ENCODE measurements at regions not wholly inside any gene's neighbourhood (a gene's known extent, or its start where the extent isn't known, plus 50 kb on each side); places are given as distances from the start of the nearest gene placed in this dataset.

DNA sequence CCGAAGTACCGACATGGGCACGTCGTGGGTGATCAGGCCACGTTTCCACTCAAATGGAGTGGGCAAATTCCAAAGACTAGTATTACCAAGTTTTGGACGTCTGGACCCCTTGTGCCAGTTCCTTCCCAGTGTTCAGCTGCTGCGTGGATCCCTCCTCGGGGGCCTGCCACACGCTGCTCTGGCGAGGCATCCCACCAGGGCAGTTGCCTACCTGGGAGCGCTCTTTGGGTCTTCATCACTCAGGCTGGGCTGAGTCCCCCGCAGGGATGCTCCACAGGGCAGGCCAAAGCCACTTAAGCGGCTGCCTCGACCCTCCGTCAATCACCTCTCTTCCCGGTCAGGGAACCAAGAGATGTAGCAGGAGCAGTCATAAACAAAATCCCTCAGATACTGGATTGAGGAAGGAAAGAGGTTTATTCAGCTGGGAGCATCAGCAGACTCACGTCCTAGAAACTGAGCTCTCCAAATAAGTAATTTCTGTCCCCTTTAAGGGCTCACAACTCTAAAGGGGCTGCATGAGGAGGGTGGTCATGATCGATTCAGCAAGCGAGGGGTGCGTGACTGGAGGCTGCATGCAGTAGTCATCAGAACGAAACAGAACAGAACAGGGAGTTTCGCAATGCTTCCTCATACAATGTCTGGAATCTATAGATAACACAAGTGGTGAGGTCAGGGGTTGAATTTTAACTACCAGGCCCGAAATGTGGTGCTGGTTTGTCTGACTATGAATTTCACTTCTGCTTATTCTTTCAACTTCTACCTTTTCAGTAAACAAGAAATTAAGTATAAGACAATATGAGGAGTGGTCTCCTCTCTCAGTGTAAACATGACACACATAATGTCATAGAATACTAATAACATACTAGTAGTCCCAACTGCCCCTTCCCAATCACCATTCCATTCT lies 998.6 kb upstream of the NCAM2 start:
- no CpG with 5 or more reads among the region's 23 CpGs for WGBS (ENCODE audit: insufficient coverage, low lambda C conversion rate)
- Histone ChIP-seq H3K36me3 (ENCODE audit: control insufficient read depth, insufficient read depth, low read length) (no peaks in the 10 kb centered on the region), H3K4me1 (ENCODE audit: control insufficient read depth, insufficient read depth, low read length) (no peaks in the 10 kb centered on the region), H3K4me3 (ENCODE audit: low read length) (no peak overlapping the region), H3K9me3 (ENCODE audit: control insufficient read depth, low read depth, low read length) (peaks cover 6% of the 10 kb centered on the region), H3K27ac (ENCODE audit: low read length) (peak overlapping the region; percentile 16), H3K27me3 (ENCODE audit: control insufficient read depth, insufficient read depth, low read length) (no peaks in the 10 kb centered on the region)
- DNase-seq: peak; percentile 13 to 48

DNA sequence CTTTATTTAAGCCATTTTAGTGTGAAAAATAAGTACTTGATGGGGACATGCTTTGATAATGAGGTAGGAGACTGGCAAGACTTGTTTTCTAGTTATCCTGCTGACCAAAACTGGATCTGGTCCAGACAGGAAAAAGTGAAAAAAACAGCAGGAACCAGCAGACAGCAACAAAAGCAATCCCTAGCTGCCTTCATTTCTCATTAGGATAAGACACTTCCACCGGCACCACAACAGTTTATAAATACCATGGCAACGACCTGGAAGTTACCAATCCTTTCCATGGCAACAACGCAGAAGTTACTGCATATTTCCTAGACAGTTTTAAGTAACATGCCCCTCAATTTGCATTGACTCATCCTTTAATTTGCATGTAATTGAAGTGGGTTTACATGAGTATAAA lies 993.8 kb upstream of the NCAM2 start:
- no peak overlapping the region for H3K27ac ChIP-seq (ENCODE audit: low read length)
- DNase-seq: no peak
- WGBS (ENCODE audit: insufficient coverage, low lambda C conversion rate): no CpG with 5 or more reads among the region's 3 CpGs
- peaks cover 1% of the 10 kb centered on the region for H3K9me3 ChIP-seq (ENCODE audit: control insufficient read depth, low read depth, low read length)
- H3K27me3 ChIP-seq (ENCODE audit: control insufficient read depth, insufficient read depth, low read length): no peaks in the 10 kb centered on the region
- H3K36me3 ChIP-seq (ENCODE audit: control insufficient read depth, insufficient read depth, low read length): no peaks in the 10 kb centered on the region
- H3K4me1 ChIP-seq (ENCODE audit: control insufficient read depth, insufficient read depth, low read length): no peaks in the 10 kb centered on the region
- H3K4me3 ChIP-seq (ENCODE audit: low read length): no peak overlapping the region

DNA sequence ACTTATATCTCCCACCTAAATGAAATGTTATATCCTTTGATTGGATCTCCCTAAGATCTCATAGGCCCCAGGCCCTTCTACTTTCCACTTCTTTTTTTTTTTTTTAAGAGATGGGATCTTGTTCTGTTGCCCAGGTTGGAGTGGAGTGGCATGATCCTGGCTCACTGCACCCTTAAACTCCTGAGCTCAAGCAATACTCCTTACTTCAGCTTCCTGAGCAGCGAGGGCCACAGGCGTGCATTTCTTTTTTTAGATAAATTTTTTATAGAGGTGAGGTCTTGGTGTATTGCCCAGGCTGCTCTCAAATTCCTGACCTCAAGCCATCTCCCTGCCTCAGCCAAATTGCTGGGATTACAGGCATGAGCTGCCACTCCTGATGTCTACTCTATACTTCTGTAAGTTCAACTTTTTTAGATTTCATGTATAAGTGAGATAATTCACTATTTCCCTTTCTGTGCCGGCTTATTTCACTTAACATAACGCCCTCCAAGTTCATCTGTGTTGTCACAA lies 987.5 kb upstream of the NCAM2 start:
- no peak for DNase-seq
- H3K4me1 ChIP-seq (ENCODE audit: control insufficient read depth, insufficient read depth, low read length): no peaks in the 10 kb centered on the region
- H3K4me3 ChIP-seq (ENCODE audit: low read length): no peak overlapping the region
- no peaks in the 10 kb centered on the region for H3K9me3 ChIP-seq (ENCODE audit: control insufficient read depth, low read depth, low read length)
- 100% methylated on average over 1 of the region's 4 CpGs for WGBS (ENCODE audit: insufficient coverage, low lambda C conversion rate)
- no peak overlapping the region for H3K27ac ChIP-seq (ENCODE audit: low read length)
- no peaks in the 10 kb centered on the region for H3K27me3 ChIP-seq (ENCODE audit: control insufficient read depth, insufficient read depth, low read length)
- no peaks in the 10 kb centered on the region for H3K36me3 ChIP-seq (ENCODE audit: control insufficient read depth, insufficient read depth, low read length)

DNA sequence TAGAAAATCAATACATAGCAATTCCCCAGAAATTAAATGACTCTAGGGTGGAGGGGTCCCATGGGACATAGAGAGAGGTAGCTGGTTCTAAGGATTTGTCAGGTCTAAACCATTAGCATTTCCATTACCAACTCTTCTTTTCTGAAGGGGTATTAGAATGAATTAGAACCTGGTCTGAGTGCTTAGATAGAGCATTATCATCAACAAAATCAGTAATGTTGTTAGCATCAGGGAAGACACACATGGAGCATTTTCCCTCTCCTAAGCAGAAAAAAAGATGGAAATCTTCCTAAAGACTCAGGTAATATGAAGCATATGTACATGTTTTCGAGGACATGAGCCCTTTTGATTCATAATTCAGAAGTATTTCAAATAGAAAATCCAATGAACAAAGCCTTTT lies 984.4 kb upstream of the NCAM2 start:
- Histone ChIP-seq H3K4me1 (ENCODE audit: control insufficient read depth, insufficient read depth, low read length) (no peaks in the 10 kb centered on the region), H3K27ac (ENCODE audit: low read length) (no peak overlapping the region), H3K4me3 (ENCODE audit: low read length) (no peak overlapping the region), H3K36me3 (ENCODE audit: control insufficient read depth, insufficient read depth, low read length) (no peaks in the 10 kb centered on the region), H3K27me3 (ENCODE audit: control insufficient read depth, insufficient read depth, low read length) (no peaks in the 10 kb centered on the region), H3K9me3 (ENCODE audit: control insufficient read depth, low read depth, low read length) (no peaks in the 10 kb centered on the region)
- DNase-seq: no peak
- no CpG with 5 or more reads among the region's 1 CpG for WGBS (ENCODE audit: insufficient coverage, low lambda C conversion rate)

DNA sequence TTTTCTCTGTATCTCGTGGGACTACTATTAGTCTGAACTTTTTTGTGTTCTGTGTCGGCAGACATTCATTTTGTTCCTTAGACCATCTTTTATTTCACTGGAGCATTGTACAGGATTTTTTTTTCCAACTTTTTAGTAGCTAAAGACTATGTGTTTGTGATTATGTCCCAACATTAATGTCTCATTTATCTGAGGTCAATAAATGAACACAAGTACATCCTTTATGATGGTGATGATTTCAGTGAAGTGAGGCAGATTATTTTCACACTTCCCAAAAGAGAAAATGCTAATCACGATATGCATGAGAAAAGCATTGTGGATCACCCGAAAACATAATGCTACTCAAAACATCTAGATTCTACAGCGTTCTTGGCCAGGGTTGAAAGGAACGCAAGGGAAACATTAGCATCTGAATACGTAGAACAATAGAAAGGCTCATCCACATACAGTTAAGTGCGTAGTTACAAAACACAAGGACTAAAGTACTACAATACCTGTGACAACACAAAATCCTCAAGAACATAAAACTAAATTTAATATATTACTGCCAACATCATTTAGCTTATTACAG lies 981.7 kb upstream of the NCAM2 start:
- no peak for DNase-seq
- WGBS (ENCODE audit: insufficient coverage, low lambda C conversion rate): 88% methylated on average over 3 of the region's 8 CpGs
- no peaks in the 10 kb centered on the region for H3K9me3 ChIP-seq (ENCODE audit: control insufficient read depth, low read depth, low read length)
- H3K27ac ChIP-seq (ENCODE audit: low read length): no peak overlapping the region
- no peaks in the 10 kb centered on the region for H3K36me3 ChIP-seq (ENCODE audit: control insufficient read depth, insufficient read depth, low read length)
- no peaks in the 10 kb centered on the region for H3K4me1 ChIP-seq (ENCODE audit: control insufficient read depth, insufficient read depth, low read length)
- H3K27me3 ChIP-seq (ENCODE audit: control insufficient read depth, insufficient read depth, low read length): no peaks in the 10 kb centered on the region
- H3K4me3 ChIP-seq (ENCODE audit: low read length): no peak overlapping the region

DNA sequence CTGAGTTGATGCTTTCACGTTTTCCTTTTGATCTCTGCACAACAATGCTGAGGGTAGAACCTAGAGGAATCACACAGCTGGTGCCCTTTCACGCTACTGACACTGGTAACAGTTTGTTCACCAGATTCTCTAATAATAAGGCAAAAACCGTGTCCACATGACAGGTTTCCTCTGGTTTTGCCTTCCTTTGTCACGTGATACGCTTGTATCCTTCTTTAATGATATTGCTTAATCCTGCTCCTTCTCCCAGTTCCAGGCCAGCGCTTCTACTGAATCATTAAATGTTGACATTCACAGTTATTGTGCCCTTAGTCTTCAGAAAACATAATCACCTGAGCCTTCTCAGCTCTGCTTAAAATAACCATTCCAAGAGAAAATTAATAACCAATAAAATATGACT lies 978.2 kb upstream of the NCAM2 start:
- Histone ChIP-seq H3K4me1 (ENCODE audit: control insufficient read depth, insufficient read depth, low read length) (no peaks in the 10 kb centered on the region), H3K4me3 (ENCODE audit: low read length) (no peak overlapping the region), H3K27ac (ENCODE audit: low read length) (no peak overlapping the region), H3K9me3 (ENCODE audit: control insufficient read depth, low read depth, low read length) (no peaks in the 10 kb centered on the region), H3K36me3 (ENCODE audit: control insufficient read depth, insufficient read depth, low read length) (no peaks in the 10 kb centered on the region), H3K27me3 (ENCODE audit: control insufficient read depth, insufficient read depth, low read length) (no peaks in the 10 kb centered on the region)
- WGBS (ENCODE audit: insufficient coverage, low lambda C conversion rate): 100% methylated on average over 2 of the region's 6 CpGs
- DNase-seq: no peak

DNA sequence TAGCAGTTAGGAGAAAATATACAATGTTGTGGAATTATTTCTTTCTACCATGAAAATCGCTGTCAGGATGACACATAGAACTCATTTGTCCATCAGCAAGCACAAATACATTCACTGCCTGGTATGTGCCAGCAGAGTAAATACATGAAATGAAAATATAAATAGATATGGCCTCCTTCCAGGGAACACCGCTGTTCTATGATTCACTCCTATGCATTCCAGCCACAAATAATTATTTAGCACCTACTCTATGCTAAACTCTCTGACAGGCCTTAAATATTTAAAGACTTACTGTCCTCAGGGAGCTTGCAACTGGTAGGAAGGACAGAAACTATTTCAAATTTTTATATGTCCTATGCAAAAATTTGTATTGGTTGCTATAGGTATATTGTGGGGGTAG lies 975.0 kb upstream of the NCAM2 start:
- Histone ChIP-seq H3K4me3 (ENCODE audit: low read length) (no peak overlapping the region), H3K27me3 (ENCODE audit: control insufficient read depth, insufficient read depth, low read length) (no peaks in the 10 kb centered on the region), H3K4me1 (ENCODE audit: control insufficient read depth, insufficient read depth, low read length) (no peaks in the 10 kb centered on the region), H3K36me3 (ENCODE audit: control insufficient read depth, insufficient read depth, low read length) (no peaks in the 10 kb centered on the region), H3K27ac (ENCODE audit: low read length) (no peak overlapping the region), H3K9me3 (ENCODE audit: control insufficient read depth, low read depth, low read length) (no peaks in the 10 kb centered on the region)
- 100% methylated on average over 1 of the region's 2 CpGs for WGBS (ENCODE audit: insufficient coverage, low lambda C conversion rate)
- no peak for DNase-seq

DNA sequence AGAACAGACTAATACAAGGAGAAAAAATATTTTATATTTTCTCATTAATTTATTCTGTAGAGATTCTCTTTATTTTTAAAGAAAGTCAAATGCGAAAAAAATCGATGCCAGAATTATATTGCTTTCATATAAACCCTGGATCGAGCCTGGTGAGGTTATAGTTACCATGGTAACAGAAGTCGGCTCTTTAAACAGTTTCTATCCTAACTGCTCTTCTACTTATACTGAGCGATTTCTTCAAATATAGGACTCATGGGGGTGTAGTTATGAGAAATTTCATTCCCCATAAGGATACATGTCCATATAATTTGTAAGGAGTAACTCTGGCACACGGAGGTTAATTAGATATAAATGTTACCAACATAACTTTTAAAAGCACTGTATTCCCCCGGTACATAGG lies 973.5 kb upstream of the NCAM2 start:
- Histone ChIP-seq H3K4me1 (ENCODE audit: control insufficient read depth, insufficient read depth, low read length) (no peaks in the 10 kb centered on the region), H3K9me3 (ENCODE audit: control insufficient read depth, low read depth, low read length) (no peaks in the 10 kb centered on the region), H3K27ac (ENCODE audit: low read length) (no peak overlapping the region), H3K4me3 (ENCODE audit: low read length) (no peak overlapping the region), H3K36me3 (ENCODE audit: control insufficient read depth, insufficient read depth, low read length) (no peaks in the 10 kb centered on the region), H3K27me3 (ENCODE audit: control insufficient read depth, insufficient read depth, low read length) (no peaks in the 10 kb centered on the region)
- no peak for DNase-seq
- 95% methylated on average over 6 of the region's 7 CpGs for WGBS (ENCODE audit: insufficient coverage, low lambda C conversion rate)

DNA sequence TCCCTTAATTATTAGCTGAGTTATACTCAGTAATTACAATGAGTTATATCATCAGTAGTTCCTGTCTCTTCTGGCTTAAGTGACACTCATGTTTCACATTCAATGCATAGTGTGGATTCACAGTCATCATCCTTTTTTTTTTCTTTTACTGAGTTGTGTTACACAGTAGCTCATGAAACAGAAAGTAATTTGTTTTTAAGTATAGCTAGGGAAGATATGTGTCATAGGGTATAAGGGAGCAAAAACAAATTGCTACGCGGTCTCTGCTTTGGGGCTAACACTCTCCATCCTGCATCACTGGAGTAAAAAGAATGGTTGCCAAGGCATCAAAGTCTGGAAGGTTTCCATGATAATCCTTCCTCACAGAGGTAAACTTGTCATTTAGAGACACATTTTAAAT lies 971.7 kb upstream of the NCAM2 start:
- Histone ChIP-seq H3K27ac (ENCODE audit: low read length) (no peak overlapping the region), H3K4me1 (ENCODE audit: control insufficient read depth, insufficient read depth, low read length) (no peaks in the 10 kb centered on the region), H3K27me3 (ENCODE audit: control insufficient read depth, insufficient read depth, low read length) (no peaks in the 10 kb centered on the region), H3K4me3 (ENCODE audit: low read length) (no peak overlapping the region), H3K36me3 (ENCODE audit: control insufficient read depth, insufficient read depth, low read length) (no peaks in the 10 kb centered on the region), H3K9me3 (ENCODE audit: control insufficient read depth, low read depth, low read length) (no peaks in the 10 kb centered on the region)
- WGBS (ENCODE audit: insufficient coverage, low lambda C conversion rate): 80% methylated on average over 1 of the region's 2 CpGs
- no peak for DNase-seq

DNA sequence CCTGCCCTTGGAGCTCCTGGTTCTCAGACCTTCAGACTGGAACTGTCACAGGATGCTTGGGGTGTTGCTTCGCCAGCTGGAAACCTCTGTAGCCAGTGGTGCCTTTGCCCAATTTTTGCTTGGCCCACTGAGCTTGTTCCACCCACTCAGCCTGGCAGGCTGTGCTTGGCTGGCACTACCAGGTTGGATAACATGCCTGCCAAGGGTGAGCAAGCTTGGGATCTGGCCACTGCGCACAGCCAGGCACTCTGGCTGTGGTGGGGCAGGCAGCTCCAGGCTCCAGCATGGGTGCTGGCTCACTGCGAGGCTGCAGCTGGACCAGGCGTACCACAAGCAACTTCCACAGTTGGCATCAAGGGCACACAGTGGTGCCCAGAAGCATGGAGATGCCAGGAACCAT lies 967.8 kb upstream of the NCAM2 start:
- Histone ChIP-seq H3K27ac (ENCODE audit: low read length) (no peak overlapping the region), H3K27me3 (ENCODE audit: control insufficient read depth, insufficient read depth, low read length) (no peaks in the 10 kb centered on the region), H3K9me3 (ENCODE audit: control insufficient read depth, low read depth, low read length) (no peaks in the 10 kb centered on the region), H3K4me1 (ENCODE audit: control insufficient read depth, insufficient read depth, low read length) (no peaks in the 10 kb centered on the region), H3K4me3 (ENCODE audit: low read length) (no peak overlapping the region), H3K36me3 (ENCODE audit: control insufficient read depth, insufficient read depth, low read length) (no peaks in the 10 kb centered on the region)
- WGBS (ENCODE audit: insufficient coverage, low lambda C conversion rate): no CpG with 5 or more reads among the region's 4 CpGs
- DNase-seq: no peak
